ENCODE measurements at regions not wholly inside any gene's neighbourhood (a gene's known extent, or its start where the extent isn't known, plus 50 kb on each side); places are given as distances from the start of the nearest gene placed in this dataset.
"Not testable (repeated sequence)": the region's sequence is repeated elsewhere in the genome, so short reads cannot be mapped to it uniquely, and the experiment has no call there.

GRCh38 chr2:228367356-228367755, 185.9 kb upstream of the SPHKAP start:
- no peak overlapping the region for H3K27ac ChIP-seq
- no peak for ATAC-seq
- no peaks in the 10 kb centered on the region for H3K36me3 ChIP-seq
- H3K27me3 ChIP-seq: no peaks in the 10 kb centered on the region
- no peak overlapping the region for H3K4me3 ChIP-seq
- no peaks in the 10 kb centered on the region for H3K9me3 ChIP-seq
- in situ Hi-C loops (cut with MboI; ENCODE audit: low sequenced_read_pairs in 4 of 4): no loop called here
- DNase-seq: no peak
- intact Hi-C loops (cut with DNase I; ENCODE audit: low total_unique reads): no loop called here
- TF ChIP-seq POLR2A (IDR thresholded peaks at IDR 0.05) (no peak), CTCF (IDR thresholded peaks at IDR 0.05 in 4 of 5, conservative IDR thresholded peaks at IDR 0.05 in 1 of 5) (no peak)
- no peaks in the 10 kb centered on the region for H3K4me1 ChIP-seq

GRCh38 chr2:228359473-228359872, 178.0 kb upstream of the SPHKAP start:
- no peak for DNase-seq
- no peaks in the 10 kb centered on the region for H3K9me3 ChIP-seq
- no peaks in the 10 kb centered on the region for H3K36me3 ChIP-seq
- no peak for ATAC-seq
- H3K4me3 ChIP-seq: no peak overlapping the region
- in situ Hi-C loops (cut with MboI; ENCODE audit: low sequenced_read_pairs in 4 of 4): no loop called here
- no peaks in the 10 kb centered on the region for H3K4me1 ChIP-seq
- intact Hi-C loops (cut with DNase I; ENCODE audit: low total_unique reads): no loop called here
- no peaks in the 10 kb centered on the region for H3K27me3 ChIP-seq
- TF ChIP-seq CTCF (IDR thresholded peaks at IDR 0.05 in 4 of 5, conservative IDR thresholded peaks at IDR 0.05 in 1 of 5): no peak
- TF ChIP-seq POLR2A (IDR thresholded peaks at IDR 0.05): no peak
- no peak overlapping the region for H3K27ac ChIP-seq

GRCh38 chr2:228355897-228356296, 174.4 kb upstream of the SPHKAP start:
- intact Hi-C loops (cut with DNase I; ENCODE audit: low total_unique reads) (no loop called here), in situ Hi-C loops (cut with MboI; ENCODE audit: low sequenced_read_pairs in 4 of 4) (no loop called here)
- Histone ChIP-seq H3K4me3 (no peak overlapping the region), H3K9me3 (no peaks in the 10 kb centered on the region), H3K36me3 (no peaks in the 10 kb centered on the region), H3K27ac (no peak overlapping the region), H3K27me3 (no peaks in the 10 kb centered on the region), H3K4me1 (no peaks in the 10 kb centered on the region)
- DNase-seq (no peak), ATAC-seq (no peak)
- no peak for TF ChIP-seq CTCF (IDR thresholded peaks at IDR 0.05 in 4 of 5, conservative IDR thresholded peaks at IDR 0.05 in 1 of 5)
- no peak for TF ChIP-seq POLR2A (IDR thresholded peaks at IDR 0.05)

- H3K9me3 ChIP-seq; H3K27ac ChIP-seq; H3K36me3 ChIP-seq; H3K27me3 ChIP-seq; in situ Hi-C loops (cut with MboI; ENCODE audit: low sequenced_read_pairs in 4 of 4); H3K4me1 ChIP-seq; DNase-seq; ATAC-seq; intact Hi-C loops (cut with DNase I; ENCODE audit: low total_unique reads); H3K4me3 ChIP-seq: not testable (repeated sequence)
These were observed 171.5 kb upstream of the SPHKAP start for GRCh38 chr2:228352980-228353379.

GRCh38 chr2:228352048-228352447, 170.6 kb upstream of the SPHKAP start:
- TF ChIP-seq CTCF (IDR thresholded peaks at IDR 0.05 in 4 of 5, conservative IDR thresholded peaks at IDR 0.05 in 1 of 5) (no peak), POLR2A (IDR thresholded peaks at IDR 0.05) (no peak)
- no peaks in the 10 kb centered on the region for H3K9me3 ChIP-seq
- no peaks in the 10 kb centered on the region for H3K4me1 ChIP-seq
- no peaks in the 10 kb centered on the region for H3K36me3 ChIP-seq
- no peak overlapping the region for H3K4me3 ChIP-seq
- intact Hi-C loops (cut with DNase I; ENCODE audit: low total_unique reads) (no loop called here), in situ Hi-C loops (cut with MboI; ENCODE audit: low sequenced_read_pairs in 4 of 4) (no loop called here)
- H3K27me3 ChIP-seq: no peaks in the 10 kb centered on the region
- no peak overlapping the region for H3K27ac ChIP-seq
- DNase-seq (no peak), ATAC-seq (no peak)
